ENCODE measurements at regions not wholly inside any gene's neighbourhood (a gene's known extent, or its start where the extent isn't known, plus 50 kb on each side); places are given as distances from the start of the nearest gene placed in this dataset.
A peak's percentile ranks its signal among the peaks of the same experiment; 100 is the strongest.

- no peak for ATAC-seq
- H3K36me3 ChIP-seq, result no peaks in the 10 kb centered on the region
- no peak overlapping the region for H3K27ac ChIP-seq
- H3K9me3 ChIP-seq, result no peaks in the 10 kb centered on the region
- H3K4me3 ChIP-seq, result no peak overlapping the region
- DNase-seq, result no peak
- H3K4me1 ChIP-seq, result no peaks in the 10 kb centered on the region
- intact Hi-C loops (cut with DNase I), result no loop called here
- no peaks in the 10 kb centered on the region for H3K27me3 ChIP-seq
- TF ChIP-seq CTCF (IDR thresholded peaks at IDR 0.05), result no peak
Measured at GRCh38 chr13:48857576-48857975, 118.1 kb upstream of the FNDC3A start.

- Histone ChIP-seq H3K4me3 (no peak overlapping the region), H3K4me1 (no peaks in the 10 kb centered on the region), H3K9me3 (no peaks in the 10 kb centered on the region), H3K27ac (no peak overlapping the region), H3K27me3 (no peaks in the 10 kb centered on the region), H3K36me3 (no peaks in the 10 kb centered on the region)
- DNase-seq (no peak), ATAC-seq (no peak)
- intact Hi-C loops (cut with DNase I), result no loop called here
- no peak for TF ChIP-seq CTCF (IDR thresholded peaks at IDR 0.05)
Measured at GRCh38 chr13:48858122-48858902, 117.4 kb upstream of the FNDC3A start.

GRCh38 chr13:48859272-48860105 is 116.2 kb upstream of the FNDC3A start:
- intact Hi-C loops (cut with DNase I), result no loop called here
- ATAC-seq, result peak; percentile 82
- TF ChIP-seq CTCF (IDR thresholded peaks at IDR 0.05), result no peak
- DNase-seq, result no peak
- Histone ChIP-seq H3K9me3 (no peaks in the 10 kb centered on the region), H3K27ac (peak overlapping the region; percentile 32), H3K4me3 (no peak overlapping the region), H3K4me1 (no peaks in the 10 kb centered on the region), H3K36me3 (no peaks in the 10 kb centered on the region), H3K27me3 (no peaks in the 10 kb centered on the region)

- TF ChIP-seq CTCF (IDR thresholded peaks at IDR 0.05), result no peak
- ATAC-seq (no peak), DNase-seq (no peak)
- Histone ChIP-seq H3K4me1 (no peaks in the 10 kb centered on the region), H3K27ac (no peak overlapping the region), H3K4me3 (no peak overlapping the region), H3K36me3 (no peaks in the 10 kb centered on the region), H3K9me3 (no peaks in the 10 kb centered on the region), H3K27me3 (no peaks in the 10 kb centered on the region)
- intact Hi-C loops (cut with DNase I), result no loop called here
Measured at GRCh38 chr13:48860364-48860763, 115.3 kb upstream of the FNDC3A start.

GRCh38 chr13:48862572-48862971 is 113.1 kb upstream of the FNDC3A start:
- no peak for TF ChIP-seq CTCF (IDR thresholded peaks at IDR 0.05)
- no peaks in the 10 kb centered on the region for H3K4me1 ChIP-seq
- H3K4me3 ChIP-seq, result no peak overlapping the region
- H3K27me3 ChIP-seq, result no peaks in the 10 kb centered on the region
- ATAC-seq (peak; percentile 67), DNase-seq (no peak)
- H3K36me3 ChIP-seq, result no peaks in the 10 kb centered on the region
- intact Hi-C loops (cut with DNase I), result no loop called here
- no peaks in the 10 kb centered on the region for H3K9me3 ChIP-seq
- no peak overlapping the region for H3K27ac ChIP-seq
